ENCODE measurements at regions not wholly inside any gene's neighbourhood (a gene's known extent, or its start where the extent isn't known, plus 50 kb on each side); places are given as distances from the start of the nearest gene placed in this dataset.

- no peak for DNase-seq (ENCODE audit: low read depth)
Observed at GRCh38 chr12:113658006-113658655, 186.5 kb upstream of the LHX5 start.

GRCh38 chr12:113655919-113656318, 184.2 kb upstream of the LHX5 start:
- no peak for DNase-seq (ENCODE audit: low read depth)

GRCh38 chr12:113655479-113655878, 183.8 kb upstream of the LHX5 start:
- no peak for DNase-seq (ENCODE audit: low read depth)

- no peak for DNase-seq (ENCODE audit: low read depth)
Observed at GRCh38 chr12:113651662-113652061, 180.0 kb upstream of the LHX5 start.

GRCh38 chr12:113650476-113650875, 178.8 kb upstream of the LHX5 start:
- DNase-seq (ENCODE audit: low read depth): no peak

GRCh38 chr12:113649256-113649830, 177.7 kb upstream of the LHX5 start:
- peak; percentile 76 for DNase-seq (ENCODE audit: low read depth)

- DNase-seq (ENCODE audit: low read depth): no peak
Observed at GRCh38 chr12:113647048-113647447, 175.4 kb upstream of the LHX5 start.

- DNase-seq (ENCODE audit: low read depth): no peak
Observed at GRCh38 chr12:113645603-113646002, 173.9 kb upstream of the LHX5 start.

- DNase-seq (ENCODE audit: low read depth): no peak
Observed at GRCh38 chr12:113645183-113645582, 173.5 kb upstream of the LHX5 start.

GRCh38 chr12:113643177-113643974, 171.7 kb upstream of the LHX5 start:
- no peak for DNase-seq (ENCODE audit: low read depth)

GRCh38 chr12:113642672-113643071, 171.0 kb upstream of the LHX5 start:
- DNase-seq (ENCODE audit: low read depth): no peak

- no peak for DNase-seq (ENCODE audit: low read depth)
Observed at GRCh38 chr12:113642216-113642615, 170.5 kb upstream of the LHX5 start.

GRCh38 chr12:113641426-113642030, 169.9 kb upstream of the LHX5 start:
- no peak for DNase-seq (ENCODE audit: low read depth)

GRCh38 chr12:113640837-113641236, 169.2 kb upstream of the LHX5 start:
- DNase-seq (ENCODE audit: low read depth): no peak

GRCh38 chr12:113639474-113639873, 167.8 kb upstream of the LHX5 start:
- DNase-seq (ENCODE audit: low read depth): no peak

GRCh38 chr12:113638460-113638775, 166.7 kb upstream of the LHX5 start:
- no peak for DNase-seq (ENCODE audit: low read depth)

- no peak for DNase-seq (ENCODE audit: low read depth)
Observed at GRCh38 chr12:113634982-113635381, 163.3 kb upstream of the LHX5 start.

- DNase-seq (ENCODE audit: low read depth): no peak
Observed at GRCh38 chr12:113634474-113634873, 162.8 kb upstream of the LHX5 start.

GRCh38 chr12:113633678-113634332, 162.1 kb upstream of the LHX5 start:
- DNase-seq (ENCODE audit: low read depth): no peak

GRCh38 chr12:113630625-113631024, 159.0 kb upstream of the LHX5 start:
- no peak for DNase-seq (ENCODE audit: low read depth)

- no peak for DNase-seq (ENCODE audit: low read depth)
Observed at GRCh38 chr12:113625499-113625898, 153.8 kb upstream of the LHX5 start.

- no peak for DNase-seq (ENCODE audit: low read depth)
Observed at GRCh38 chr12:113622410-113622809, 150.7 kb upstream of the LHX5 start.

Data from CMK (cell line).